DMS153 treated with DMSO at 0.1 percent for 48 hours (cell line): ENCODE measurements at regions not wholly inside any gene's neighbourhood (a gene's known extent, or its start where the extent isn't known, plus 50 kb on each side); places are given as distances from the start of the nearest gene placed in this dataset.
"Not testable (repeated sequence)": the region's sequence is repeated elsewhere in the genome, so short reads cannot be mapped to it uniquely, and the experiment has no call there.

ENCODE experiments used
- DNase-seq: peaks from one replicate; lab custom pipeline; 2025; ENCODE audit not compliant: unreplicated experiment; lab: John Stamatoyannopoulos, UW

- DNase-seq, result no peak
Observed at GRCh38 chr22:35178446-35178845, 78.8 kb upstream of the HMGXB4 start.

GRCh38 chr22:35183917-35184316, 73.4 kb upstream of the HMGXB4 start:
- no peak for DNase-seq

GRCh38 chr22:35186492-35186891, 70.8 kb upstream of the HMGXB4 start:
- DNase-seq, result no peak

- DNase-seq, result not testable (repeated sequence)
Observed at GRCh38 chr22:35188930-35189329, 68.4 kb upstream of the HMGXB4 start.

GRCh38 chr22:35189559-35189958, 67.7 kb upstream of the HMGXB4 start:
- no peak for DNase-seq

- no peak for DNase-seq
Observed at GRCh38 chr22:35191412-35191811, 65.9 kb upstream of the HMGXB4 start.

- DNase-seq, result no peak
Observed at GRCh38 chr22:35192129-35192918, 65.0 kb upstream of the HMGXB4 start.

GRCh38 chr22:35195226-35195625, 62.1 kb upstream of the HMGXB4 start:
- no peak for DNase-seq

- no peak for DNase-seq
Observed at GRCh38 chr22:35195821-35196220, 61.5 kb upstream of the HMGXB4 start.

GRCh38 chr22:35197071-35197470, 60.2 kb upstream of the HMGXB4 start:
- DNase-seq, result no peak

- no peak for DNase-seq
Observed at GRCh38 chr22:35197886-35198285, 59.4 kb upstream of the HMGXB4 start.

GRCh38 chr22:35198738-35199137, 58.6 kb upstream of the HMGXB4 start:
- DNase-seq, result no peak

- no peak for DNase-seq
Observed at GRCh38 chr22:35202376-35202775, 54.9 kb upstream of the HMGXB4 start.

GRCh38 chr22:35203583-35203982, 53.7 kb upstream of the HMGXB4 start:
- DNase-seq, result no peak

- no peak for DNase-seq
Observed at GRCh38 chr22:35204807-35205775, 52.2 kb upstream of the HMGXB4 start.

- no peak for DNase-seq
Observed at GRCh38 chr22:35205961-35206360, 51.3 kb upstream of the HMGXB4 start.

- no peak for DNase-seq
Observed at GRCh38 chr22:35206889-35207288, 50.4 kb upstream of the HMGXB4 start.
